Motor neuron (in vitro differentiated cells): ENCODE measurements at regions not wholly inside any gene's neighbourhood (a gene's known extent, or its start where the extent isn't known, plus 50 kb on each side); places are given as distances from the start of the nearest gene placed in this dataset.
A peak's percentile ranks its signal among the peaks of the same experiment; 100 is the strongest.

Source experiments
- ATAC-seq, 8 experiments: fragments of 200-7000 bp; cut with Tn5 transposase; replicated peaks in 6 of 8; 2 replicates each; pipeline ENCODE4 v1.8.0; 2021; ENCODE audit warnings: mild to moderate bottlenecking in 8 of 8, moderate library complexity in 8 of 8
- H3K27ac ChIP-seq, 2 donors: fragments of 250-450 bp; sonication (Bioruptor Pico); 2 replicates each; pipeline ENCODE4 v1.9.0; 2021; ENCODE audit warnings: antibody characterized with exemption in 2 of 2, mild to moderate bottlenecking in 2 of 2, moderate library complexity in 1 of 2
- H3K4me1 ChIP-seq, 2 donors: fragments of 250-450 bp; sonication (Bioruptor Pico); replicated peaks in 1 of 2; 2 replicates each; pipeline ENCODE4 v1.6.1; 2021; ENCODE audit warnings: antibody characterized with exemption in 2 of 2, mild to moderate bottlenecking in 2 of 2, moderate library complexity in 1 of 2
- H3K4me3 ChIP-seq, 5 donors: fragments of 250-450 bp; sonication (Bioruptor Pico); 2 replicates each; pipeline ENCODE4 v1.9.0; 2021; ENCODE audit warnings: antibody characterized with exemption in 5 of 5, mild to moderate bottlenecking in 5 of 5, moderate library complexity in 4 of 5
- WGBS, 10 experiments: fragments of 450-650 bp; shearing (Covaris generic); methylation state at CpG; one replicate each; pipeline ENCODE4 v1.0.0; 2022; 5-methylcytosine and 5-hydroxymethylcytosine counted together
- in situ Hi-C, 9 experiments: fragments of 400-800 bp; cut with MboI; loops; one replicate each; pipeline ENCODE4 v1.15.0; 2021; ENCODE audit warnings: low sequenced_read_pairs in 9 of 9, low pct_unique_long_range_greater_than_20kb in 2 of 9; ENCODE audit not compliant: unreplicated experiment in 9 of 9

GRCh38 chr12:72111706-72112105, 160.5 kb upstream of the TRHDE start:
- Histone ChIP-seq H3K4me3 (no peak overlapping the region), H3K4me1 (peaks cover 0 to 7% of the 10 kb centered on the region in 2 donors), H3K27ac (no peak overlapping the region)
- ATAC-seq: no peak
- WGBS, 10 experiments: 0 to 100% (median 86%) methylated on average over 1 to 3 of the region's 3 CpGs; no CpG with 5 or more reads in 1 of the 10 experiments
- in situ Hi-C loops: no loop called here

- H3K27ac ChIP-seq: no peak overlapping the region
- peak in 3 of 8 experiments; percentile 35 to 43 (median 42) for ATAC-seq
- no peaks in the 10 kb centered on the region for H3K4me1 ChIP-seq
- in situ Hi-C loops: no loop called here
- WGBS, 10 experiments: 0 to 100% (median 60%) methylated on average over 1 of the region's 1 CpG; no CpG with 5 or more reads in 6 of the 10 experiments
- H3K4me3 ChIP-seq: no peak overlapping the region
Observed at GRCh38 chr12:72133497-72134055, 138.6 kb upstream of the TRHDE start.

DNA sequence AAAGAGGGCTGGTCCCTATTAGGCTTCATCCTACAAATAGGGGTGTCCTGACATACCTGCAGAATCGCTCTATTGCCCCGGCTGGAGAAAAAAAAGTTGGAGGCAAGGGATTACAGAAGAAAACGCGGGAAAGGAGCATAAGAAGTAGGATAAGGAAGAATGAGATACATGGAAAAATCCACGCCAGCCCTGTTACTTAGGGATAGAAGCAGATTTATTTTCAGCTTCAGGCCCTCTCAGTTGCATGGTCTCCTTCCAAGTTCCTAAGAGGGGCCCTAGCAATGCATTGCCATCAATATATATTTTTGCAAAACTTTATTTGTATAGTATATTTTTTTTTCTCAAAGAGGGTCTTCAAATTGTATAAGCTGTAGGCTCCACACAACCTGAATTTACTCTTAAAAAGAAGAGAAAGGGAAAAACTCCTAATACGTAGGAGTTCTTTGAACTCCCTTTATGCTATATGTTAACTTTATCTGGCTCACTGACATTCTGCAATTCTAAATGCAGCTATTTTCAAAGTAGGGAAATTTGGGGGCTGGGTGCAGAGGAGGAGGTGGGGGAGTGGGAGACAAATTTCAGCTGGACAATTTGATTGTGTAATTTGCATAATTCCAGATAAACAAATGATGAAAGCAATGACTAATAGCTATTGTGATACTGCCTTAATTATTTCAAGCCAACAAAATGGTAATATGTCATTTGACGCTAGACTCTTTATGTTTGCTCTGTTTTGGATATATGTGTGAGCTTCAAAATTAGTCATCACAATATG, 137.7 kb upstream of the TRHDE start:
- in situ Hi-C loops: no loop called here
- Histone ChIP-seq H3K4me3 (no peak overlapping the region), H3K27ac (no peak overlapping the region), H3K4me1 (no peaks in the 10 kb centered on the region)
- ATAC-seq: peak in 1 of 8 experiments; percentile 20
- 6 to 96% (median 80%) methylated on average over 1 to 7 of the region's 7 CpGs for WGBS, 10 experiments

DNA sequence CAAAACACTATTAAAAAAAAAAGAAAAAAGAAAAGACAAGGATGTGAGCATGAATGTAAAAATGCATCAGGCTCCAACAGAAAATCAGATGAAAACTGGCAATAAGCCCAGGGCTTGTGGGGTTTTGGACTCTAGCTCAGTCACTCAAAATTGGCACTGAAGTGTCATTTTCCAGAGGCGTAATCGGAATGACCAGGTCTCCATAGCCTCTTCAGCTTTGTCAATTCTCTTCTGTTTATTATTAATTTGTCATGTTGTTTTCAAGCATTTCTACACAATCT, 137.2 kb upstream of the TRHDE start:
- 0 to 100% (median 100%) methylated on average over 1 to 2 of the region's 2 CpGs; no CpG with 5 or more reads in 3 of the 10 experiments for whole genome bisulfite sequencing, 10 experiments
- H3K4me3 ChIP-seq: no peak overlapping the region
- H3K27ac ChIP-seq: no peak overlapping the region
- no peak for ATAC-seq
- in situ Hi-C loops: no loop called here
- no peaks in the 10 kb centered on the region for H3K4me1 ChIP-seq

GRCh38 chr12:72136792-72137191, 135.4 kb upstream of the TRHDE start:
- no peak for ATAC-seq
- no peak overlapping the region for H3K27ac ChIP-seq

GRCh38 chr12:72139411-72139810, 132.8 kb upstream of the TRHDE start:
- no peak for ATAC-seq
- H3K4me1 ChIP-seq: no peaks in the 10 kb centered on the region
- WGBS, 10 experiments: 0 to 100% (median 84%) methylated on average over 1 to 4 of the region's 4 CpGs; no CpG with 5 or more reads in 1 of the 10 experiments
- no peak overlapping the region for H3K4me3 ChIP-seq
- in situ Hi-C loops: no loop called here
- no peak overlapping the region for H3K27ac ChIP-seq

More at GRCh38 chr12:72136792-72137191, 135.4 kb upstream of the TRHDE start:
- H3K4me3 ChIP-seq: no peak overlapping the region
- in situ Hi-C loops: no loop called here
- WGBS, 10 experiments: 23 to 100% (median 80%) methylated on average over 1 to 5 of the region's 5 CpGs; no CpG with 5 or more reads in 1 of the 10 experiments
- no peaks in the 10 kb centered on the region for H3K4me1 ChIP-seq

GRCh38 chr12:72141381-72141780, 130.8 kb upstream of the TRHDE start:
- whole genome bisulfite sequencing, 10 experiments: 20 to 100% (median 92%) methylated on average over 1 to 2 of the region's 2 CpGs; no CpG with 5 or more reads in 3 of the 10 experiments
- Histone ChIP-seq H3K27ac (no peak overlapping the region), H3K4me3 (no peak overlapping the region), H3K4me1 (no peaks in the 10 kb centered on the region)
- peak in 1 of 8 experiments; percentile 24 for ATAC-seq
- in situ Hi-C loops: no loop called here

GRCh38 chr12:72144553-72144952, 127.6 kb upstream of the TRHDE start:
- no peak for ATAC-seq
- peaks cover 0 to 4% of the 10 kb centered on the region in 2 donors for H3K4me1 ChIP-seq
- H3K27ac ChIP-seq: no peak overlapping the region
- H3K4me3 ChIP-seq: no peak overlapping the region
- in situ Hi-C loops: no loop called here

GRCh38 chr12:72146495-72146894, 125.7 kb upstream of the TRHDE start:
- WGBS, 10 experiments: 10 to 91% (median 43%) methylated on average over 2 to 12 of the region's 12 CpGs; no CpG with 5 or more reads in 4 of the 10 experiments
- in situ Hi-C loops: no loop called here
- no peak overlapping the region for H3K27ac ChIP-seq
- H3K4me1 ChIP-seq: peaks cover 0 to 4% of the 10 kb centered on the region in 2 donors
- no peak overlapping the region for H3K4me3 ChIP-seq
- ATAC-seq: no peak

GRCh38 chr12:72148709-72149108, 123.5 kb upstream of the TRHDE start:
- ATAC-seq: peak in 5 of 8 experiments; percentile 46 to 61 (median 52)
- Histone ChIP-seq H3K4me3 (no peak overlapping the region), H3K4me1 (peaks cover 0 to 4% of the 10 kb centered on the region in 2 donors), H3K27ac (no peak overlapping the region)
- in situ Hi-C loops: no loop called here
- WGBS, 10 experiments: 0 to 82% (median 39%) methylated on average over 1 to 3 of the region's 3 CpGs

- in situ Hi-C loops: no loop called here
- Histone ChIP-seq H3K27ac (no peak overlapping the region), H3K4me3 (no peak overlapping the region), H3K4me1 (no peaks in the 10 kb centered on the region)
- 0 to 94% (median 53%) methylated on average over 1 to 2 of the region's 2 CpGs for WGBS, 10 experiments
- ATAC-seq: no peak
Observed at GRCh38 chr12:72162875-72163274, 109.3 kb upstream of the TRHDE start.

DNA sequence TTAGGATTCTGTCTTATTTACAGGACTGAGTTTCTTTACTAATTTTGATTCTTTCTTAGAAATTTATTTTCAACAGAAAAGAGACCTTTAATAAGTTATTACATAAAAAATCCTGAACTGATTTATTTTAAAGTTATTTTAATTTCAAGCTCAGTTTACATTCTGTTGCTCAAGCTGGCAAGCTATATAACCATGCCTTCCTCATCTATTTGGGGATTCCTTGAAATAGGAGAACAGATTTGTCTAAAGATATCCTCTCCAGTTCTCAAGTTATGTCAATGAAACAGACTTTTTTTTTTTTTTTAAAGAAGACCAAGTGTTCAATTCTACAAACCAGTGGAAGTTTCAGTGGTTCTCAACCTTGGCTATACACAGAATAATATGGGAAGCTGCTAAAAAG, 103.3 kb upstream of the TRHDE start:
- no peak overlapping the region for H3K27ac ChIP-seq
- no peak for ATAC-seq
- no peak overlapping the region for H3K4me3 ChIP-seq
- in situ Hi-C loops: no loop called here
- H3K4me1 ChIP-seq: no peaks in the 10 kb centered on the region

DNA sequence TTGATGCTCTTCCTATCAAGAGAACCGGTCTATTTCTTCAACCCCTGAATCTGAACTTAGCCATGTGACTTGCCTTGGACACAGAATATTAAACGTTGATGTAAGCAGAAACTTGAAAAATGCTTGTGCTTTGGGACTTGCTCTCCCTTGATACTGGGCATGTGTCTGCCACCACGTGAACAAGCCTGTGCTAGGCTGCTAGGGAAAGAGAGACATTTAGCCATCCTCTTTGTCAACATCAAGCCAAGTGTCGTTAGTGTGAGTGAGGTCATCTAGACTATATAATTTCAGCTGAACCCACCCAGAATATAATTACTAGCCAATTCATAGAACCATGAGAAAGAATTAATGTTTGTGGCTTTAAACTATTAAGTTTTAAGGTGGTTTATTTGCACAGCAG, 98.2 kb upstream of the TRHDE start:
- WGBS, 10 experiments: 0 to 89% (median 70%) methylated on average over 1 to 4 of the region's 4 CpGs; no CpG with 5 or more reads in 2 of the 10 experiments
- peak in 2 of 8 experiments; percentile 65 to 85 for ATAC-seq
- no peak overlapping the region for H3K27ac ChIP-seq
- no peaks in the 10 kb centered on the region for H3K4me1 ChIP-seq
- H3K4me3 ChIP-seq: no peak overlapping the region
- in situ Hi-C loops: no loop called here

GRCh38 chr12:72178244-72178643, 93.9 kb upstream of the TRHDE start:
- in situ Hi-C loops: no loop called here
- Histone ChIP-seq H3K4me3 (no peak overlapping the region), H3K4me1 (no peaks in the 10 kb centered on the region), H3K27ac (no peak overlapping the region)
- 0 to 100% (median 88%) methylated on average over 1 to 2 of the region's 2 CpGs; no CpG with 5 or more reads in 1 of the 10 experiments for WGBS, 10 experiments
- ATAC-seq: no peak
